HG02798 (cell line): ENCODE measurements at regions not wholly inside any gene's neighbourhood (a gene's known extent, or its start where the extent isn't known, plus 50 kb on each side); places are given as distances from the start of the nearest gene placed in this dataset.
"Not testable (repeated sequence)": the region's sequence is repeated elsewhere in the genome, so short reads cannot be mapped to it uniquely, and the experiment has no call there.

Experiments used
- ATAC-seq: cut with Tn5 transposase; IDR thresholded peaks from one replicate; pipeline ENCODE4 v1.9.1; 2021; ENCODE audit warnings: mild to moderate bottlenecking; ENCODE audit not compliant: unreplicated experiment, poor library complexity

DNA sequence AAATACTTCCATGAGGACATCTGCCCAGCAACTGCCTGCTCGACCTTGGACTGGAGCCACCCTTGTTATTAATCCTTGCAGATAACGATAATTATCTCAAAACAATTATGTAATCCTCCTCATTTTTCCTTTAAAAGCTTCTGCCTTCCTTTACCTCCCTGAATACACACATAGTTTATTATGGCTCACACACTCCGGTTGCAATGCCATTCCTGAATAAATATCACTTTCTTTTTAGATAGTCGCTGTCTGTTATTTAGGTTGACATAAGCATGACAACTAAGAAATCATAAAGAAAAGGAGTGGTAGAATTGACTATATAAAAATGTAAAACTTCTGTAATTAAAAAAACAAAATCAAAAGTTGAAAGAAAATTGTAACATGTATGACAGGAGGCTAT, 64.8 kb downstream of the B4GALT7 start:
- not testable (repeated sequence) for ATAC-seq

DNA sequence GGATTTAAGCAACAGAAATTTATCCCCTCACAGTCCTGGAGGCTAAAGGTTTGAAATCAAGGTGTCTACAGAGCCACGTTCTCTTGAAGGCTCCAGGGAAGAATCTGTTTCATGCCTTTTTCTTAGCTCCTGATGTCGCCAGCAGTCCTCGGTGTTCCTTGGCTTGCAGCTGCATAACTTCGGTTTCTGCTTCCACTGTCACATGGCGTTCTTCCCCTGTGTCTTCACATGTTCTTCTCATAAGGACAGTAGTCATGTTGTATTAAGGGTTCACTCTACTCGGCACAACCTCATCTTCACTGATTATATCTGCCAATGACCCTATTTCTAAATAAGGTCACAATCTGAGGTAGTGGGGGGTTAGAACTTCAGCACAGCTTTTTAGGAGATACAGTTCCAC, 65.2 kb downstream of the B4GALT7 start:
- ATAC-seq: not testable (repeated sequence)

DNA sequence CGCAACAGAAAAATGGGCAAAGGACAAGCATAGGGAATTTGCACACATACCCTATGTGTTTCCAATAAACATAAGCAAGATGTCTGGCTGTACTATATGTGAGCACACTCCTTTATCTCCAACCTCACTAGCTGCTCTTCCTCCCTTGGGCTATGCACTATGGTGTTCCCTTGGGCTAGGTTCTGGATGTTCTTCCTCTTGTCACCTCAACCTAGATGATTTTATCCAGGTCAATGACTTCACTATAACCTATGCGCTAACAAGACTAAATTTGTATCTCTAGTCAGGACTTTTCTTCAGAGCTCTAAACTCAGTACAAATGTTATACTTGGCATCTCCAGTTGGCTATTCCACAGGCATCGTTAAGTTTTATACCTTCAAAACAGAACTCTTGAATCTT, 66.0 kb downstream of the B4GALT7 start:
- ATAC-seq: not testable (repeated sequence)

DNA sequence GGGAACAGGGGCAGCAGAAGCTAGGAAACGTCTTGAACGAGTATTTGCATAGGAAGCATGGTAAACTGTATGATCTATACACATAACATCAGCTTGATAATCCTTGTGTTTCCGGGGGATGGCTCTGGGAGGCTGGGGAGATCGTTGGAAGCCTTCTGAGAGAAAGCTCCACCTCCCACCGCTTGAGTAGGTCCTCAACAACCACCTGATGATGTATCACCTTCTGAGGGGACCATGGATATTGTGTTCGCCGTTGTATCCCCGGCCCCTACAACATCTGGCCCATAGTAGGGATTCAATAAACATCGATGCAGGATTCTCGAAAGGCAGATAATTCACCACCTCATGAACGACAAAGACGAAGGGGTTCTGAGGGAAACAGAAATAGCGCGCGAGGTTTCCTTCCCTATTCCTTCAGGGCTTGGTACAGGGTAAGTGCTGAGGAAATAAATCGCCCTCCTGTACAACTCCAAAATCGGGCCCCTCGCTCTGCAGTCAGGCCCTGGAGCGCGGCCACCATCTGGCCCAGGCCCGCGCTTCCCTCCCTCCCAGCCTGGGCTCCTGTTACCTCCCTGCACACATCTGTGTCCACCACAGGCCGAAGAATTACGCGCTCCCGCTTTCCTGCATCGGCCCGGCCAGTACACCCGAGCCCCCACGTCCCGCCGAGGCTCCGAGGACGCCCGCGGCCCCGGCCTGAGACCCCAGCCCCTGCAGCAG, 71.3 kb downstream of the B4GALT7 start:
- peak; percentile 39 for ATAC-seq

DNA sequence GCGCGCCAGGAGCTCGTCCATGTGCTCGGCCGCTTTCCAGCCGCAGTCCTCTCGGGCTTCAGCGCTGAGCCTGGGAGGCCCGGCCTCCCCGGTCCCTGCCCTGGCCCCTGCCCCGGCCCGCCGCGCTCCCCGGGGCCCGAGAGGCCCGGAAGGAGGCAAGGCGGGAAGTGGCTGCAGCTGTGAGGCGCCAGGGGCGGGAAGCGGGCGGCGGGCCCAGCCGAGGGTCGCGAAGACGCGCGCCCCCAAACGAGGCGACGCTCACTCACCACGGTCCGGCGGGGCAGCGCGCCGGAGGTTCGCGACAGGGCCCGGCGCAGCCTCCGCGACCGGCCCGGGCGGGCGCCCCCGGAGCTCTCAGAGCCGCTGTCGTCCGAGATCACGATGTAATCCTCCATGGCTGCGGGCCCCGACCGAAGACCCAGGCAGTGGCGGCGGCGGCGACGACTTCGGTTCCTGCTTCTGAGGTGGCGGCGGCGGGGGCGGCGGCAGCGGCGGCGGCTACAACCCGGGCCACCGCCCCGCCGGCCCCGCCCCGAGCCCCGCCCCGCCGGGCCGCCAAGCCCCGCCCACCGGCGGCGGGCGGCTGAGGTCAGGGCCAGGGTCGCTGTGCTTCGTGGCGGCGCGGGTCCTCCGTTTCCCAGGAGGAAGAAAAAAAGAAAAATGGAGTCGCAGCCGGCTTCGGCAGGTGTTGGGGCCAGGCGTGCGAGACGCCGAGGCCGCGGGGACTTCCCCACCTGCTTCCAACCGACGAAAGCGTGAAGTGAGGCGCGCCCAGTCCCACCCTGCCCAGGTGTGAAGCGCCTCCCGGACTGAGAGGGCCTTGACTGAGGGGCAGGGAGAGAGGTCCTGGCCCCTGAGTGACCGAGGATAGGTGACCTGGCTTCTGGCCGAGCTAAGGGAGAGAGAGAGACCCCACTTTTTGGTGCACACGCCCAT, 72.1 kb downstream of the B4GALT7 start:
- peak; percentile 80 for ATAC-seq
